ENCODE measurements at regions not wholly inside any gene's neighbourhood (a gene's known extent, or its start where the extent isn't known, plus 50 kb on each side); places are given as distances from the start of the nearest gene placed in this dataset.
"Not testable (repeated sequence)": the region's sequence is repeated elsewhere in the genome, so short reads cannot be mapped to it uniquely, and the experiment has no call there.

DNA sequence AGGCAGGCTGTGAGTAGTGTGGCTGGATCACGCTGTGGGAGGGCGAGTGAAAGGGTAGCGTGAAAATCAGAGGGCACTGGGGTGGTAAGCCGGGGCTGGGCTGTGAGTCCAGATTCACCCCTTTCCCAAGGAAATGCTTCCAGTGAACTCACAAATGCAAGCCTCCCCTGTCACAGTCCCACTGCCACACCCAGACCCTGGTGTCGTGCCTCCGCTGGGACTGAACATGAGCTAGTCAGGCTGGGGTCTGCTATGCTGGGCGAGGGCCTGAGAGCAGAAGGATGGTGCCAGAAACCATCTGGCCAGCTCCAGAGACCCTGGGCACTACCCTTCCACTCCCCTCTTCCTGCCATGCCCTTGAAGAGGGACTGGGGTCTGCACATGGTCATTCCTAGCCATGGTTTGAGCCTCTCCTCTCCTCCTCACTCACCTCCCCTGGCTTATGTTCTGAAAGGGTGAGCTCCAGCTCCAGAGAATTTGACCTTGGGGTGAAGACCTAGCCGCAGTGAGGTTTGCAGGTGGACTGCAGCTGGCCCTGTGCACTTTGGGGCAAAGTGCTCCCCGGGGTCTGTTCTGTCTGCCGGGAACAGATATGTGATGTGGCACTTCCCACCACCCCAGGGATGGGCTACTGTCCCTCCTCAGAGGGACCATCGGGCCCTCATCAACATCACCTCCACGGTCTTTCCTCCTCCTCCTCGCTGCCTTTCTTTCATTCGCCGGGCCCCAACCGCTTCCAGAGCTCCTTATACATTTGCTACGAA lies 365.6 kb downstream of the RPS6KC1 start:
- no peak for FAIRE-seq
- DNase-seq (ENCODE audit: low spot score), result no peak

DNA sequence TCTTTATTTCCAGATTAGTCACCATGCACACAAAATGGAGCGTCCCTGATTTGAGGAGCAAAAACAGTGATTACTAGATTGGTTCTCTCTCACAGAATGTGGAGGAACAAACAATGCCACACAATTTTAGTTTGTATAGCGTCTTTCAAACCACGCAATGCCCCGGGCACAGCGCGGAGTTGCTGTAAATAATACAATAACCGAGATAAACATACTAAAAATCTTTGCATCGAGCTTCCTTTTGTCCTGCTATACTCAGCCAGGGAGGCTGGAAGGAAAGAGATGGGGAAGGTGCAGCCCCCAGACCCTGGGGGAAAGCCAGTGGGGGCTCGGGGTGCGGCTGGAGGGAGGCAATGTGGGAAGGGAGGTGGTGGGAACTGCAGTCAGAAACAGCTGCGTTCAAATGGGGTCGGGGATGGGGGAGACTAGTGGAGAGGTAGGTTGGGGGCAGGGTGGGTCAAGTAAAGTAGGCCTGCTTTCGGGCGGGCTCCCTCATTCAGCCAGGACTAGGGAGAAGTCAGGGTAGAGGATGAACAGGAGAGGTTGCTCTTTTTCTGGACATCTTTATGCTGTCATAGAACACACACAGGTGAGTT lies 366.3 kb downstream of the RPS6KC1 start:
- DNase-seq (ENCODE audit: low spot score), result no peak
- FAIRE-seq, result no peak

DNA sequence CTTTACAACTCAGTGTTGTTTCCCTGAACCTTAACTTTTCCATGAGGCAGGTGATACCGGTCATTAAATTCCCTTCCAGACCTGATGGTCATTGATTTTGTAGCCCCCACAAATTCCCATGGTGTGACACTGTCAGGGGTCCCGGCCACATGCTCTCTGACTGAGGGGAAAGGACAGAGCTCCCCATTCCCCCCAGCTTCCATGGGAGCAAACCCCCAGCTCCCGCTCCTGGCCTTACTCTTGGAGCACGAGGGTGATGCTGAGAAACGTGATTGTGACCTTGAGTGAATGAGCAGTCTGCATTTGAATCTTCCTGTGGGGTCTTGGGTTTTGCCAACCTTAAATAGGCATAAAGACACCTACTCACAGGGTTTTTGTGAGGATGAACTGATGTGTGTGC lies 366.8 kb downstream of the RPS6KC1 start:
- FAIRE-seq (no peak), DNase-seq (ENCODE audit: low spot score) (no peak)

DNA sequence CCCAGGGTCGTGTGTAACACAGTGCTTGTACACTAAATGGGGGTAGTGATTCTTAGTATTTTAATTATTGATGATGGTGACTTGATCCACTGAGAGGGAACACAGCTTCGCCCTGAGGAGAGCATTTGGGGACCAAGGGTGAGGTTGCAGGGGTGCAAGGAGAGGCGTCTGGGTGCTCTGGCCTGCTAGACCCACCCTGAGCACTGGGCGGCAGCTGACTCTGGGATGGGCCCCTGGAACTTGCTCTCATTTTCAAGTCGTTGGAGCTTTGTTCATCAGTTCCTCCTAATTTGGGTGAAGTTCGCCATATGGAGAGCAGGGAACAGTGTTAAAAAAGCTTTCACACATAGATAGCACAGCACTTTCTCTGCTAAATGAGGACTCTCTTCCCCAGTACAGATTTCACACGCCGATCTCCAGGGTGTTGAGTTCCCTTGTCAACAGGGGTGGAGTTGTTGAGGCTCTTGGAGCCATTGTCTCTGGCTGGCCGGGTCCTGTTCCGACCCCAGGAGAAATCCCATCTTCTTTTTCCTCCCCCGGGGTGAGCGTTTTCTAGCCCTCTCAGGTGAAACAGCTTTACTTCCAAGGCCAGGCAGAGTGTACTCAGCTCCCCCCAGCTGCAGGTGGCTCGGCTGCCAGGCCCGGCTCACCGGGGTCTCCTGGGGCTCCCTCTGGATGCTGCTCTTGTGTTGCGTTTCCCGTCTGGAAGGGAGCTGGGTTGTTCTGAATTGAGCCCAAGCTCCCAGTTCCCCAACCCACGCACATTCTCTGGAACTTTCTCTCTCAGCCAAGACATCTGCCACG lies 367.4 kb downstream of the RPS6KC1 start:
- DNase-seq (ENCODE audit: low spot score), result no peak

DNA sequence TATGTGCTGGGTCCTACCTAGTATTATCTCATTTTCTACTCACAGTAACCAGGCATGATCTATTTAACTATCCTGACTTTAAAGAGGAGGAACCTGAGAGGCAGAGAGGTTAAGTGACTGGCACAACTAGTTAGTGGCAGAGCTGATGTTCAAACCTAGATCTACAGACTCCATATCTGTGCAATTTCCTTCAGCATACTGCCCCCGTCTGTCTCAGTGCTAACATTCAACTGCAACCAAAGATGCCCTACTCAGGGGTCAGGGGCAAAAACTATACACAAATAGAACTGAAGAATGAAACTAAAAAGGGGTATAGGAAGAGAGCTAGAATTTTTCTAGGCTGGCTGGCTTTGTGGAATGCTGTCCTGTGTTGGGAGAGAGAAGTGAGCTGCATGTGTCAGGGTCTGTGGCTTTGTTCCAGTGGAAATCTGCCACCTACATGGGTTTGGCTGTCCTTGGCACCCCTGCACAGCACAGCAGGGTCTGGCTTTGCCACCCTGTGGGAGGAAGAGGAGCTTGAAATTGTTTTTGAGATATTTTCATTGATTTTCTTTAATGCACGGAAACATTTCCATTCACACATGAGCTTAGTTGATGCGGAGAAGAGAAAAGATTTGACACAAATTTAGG lies 368.5 kb downstream of the RPS6KC1 start:
- FAIRE-seq, result no peak
- DNase-seq (ENCODE audit: low spot score), result no peak

More for the DNA sequence above, 367.4 kb downstream of the RPS6KC1 start:
- no peak for FAIRE-seq

DNA sequence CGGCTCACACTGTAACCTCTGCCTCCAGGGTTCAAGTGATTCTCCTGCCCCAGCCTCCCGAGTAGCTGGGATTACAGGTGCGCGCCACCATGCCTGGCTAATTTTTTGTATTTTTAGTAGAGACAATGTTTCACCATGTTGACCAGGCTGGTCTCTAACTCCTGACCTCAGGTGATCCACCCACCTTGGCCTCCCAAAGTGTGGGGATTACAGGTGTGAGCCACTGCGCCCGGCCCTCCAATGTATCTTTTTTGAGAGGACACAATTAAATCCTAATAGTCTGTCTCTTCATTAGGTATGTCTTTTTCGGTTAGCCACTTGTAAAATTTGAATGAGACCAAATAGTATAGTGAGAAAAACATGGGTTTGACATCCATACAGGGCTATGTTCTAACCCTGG lies 370.1 kb downstream of the RPS6KC1 start:
- not testable (repeated sequence) for DNase-seq (ENCODE audit: low spot score); FAIRE-seq

DNA sequence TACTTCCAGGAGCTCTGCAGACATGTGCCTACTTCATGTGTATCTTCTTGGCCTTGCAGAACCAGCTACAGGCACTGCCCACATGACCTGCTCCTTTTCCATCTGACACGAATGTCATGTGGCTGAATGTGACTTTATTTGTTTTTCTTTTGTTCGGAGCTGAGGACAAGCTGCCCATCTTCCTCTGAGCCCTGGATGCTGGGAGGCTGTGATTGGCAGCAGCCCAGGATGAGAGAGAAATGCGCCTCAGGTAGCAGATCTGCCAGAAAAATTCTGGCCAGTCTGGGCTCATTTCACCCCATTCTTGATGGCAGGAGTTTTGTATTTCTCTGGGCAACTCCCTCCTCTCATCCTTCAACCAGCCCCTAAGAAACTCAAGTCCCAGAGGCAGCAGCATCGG lies 372.0 kb downstream of the RPS6KC1 start:
- DNase-seq (ENCODE audit: low spot score) (no peak), FAIRE-seq (no peak)

DNA sequence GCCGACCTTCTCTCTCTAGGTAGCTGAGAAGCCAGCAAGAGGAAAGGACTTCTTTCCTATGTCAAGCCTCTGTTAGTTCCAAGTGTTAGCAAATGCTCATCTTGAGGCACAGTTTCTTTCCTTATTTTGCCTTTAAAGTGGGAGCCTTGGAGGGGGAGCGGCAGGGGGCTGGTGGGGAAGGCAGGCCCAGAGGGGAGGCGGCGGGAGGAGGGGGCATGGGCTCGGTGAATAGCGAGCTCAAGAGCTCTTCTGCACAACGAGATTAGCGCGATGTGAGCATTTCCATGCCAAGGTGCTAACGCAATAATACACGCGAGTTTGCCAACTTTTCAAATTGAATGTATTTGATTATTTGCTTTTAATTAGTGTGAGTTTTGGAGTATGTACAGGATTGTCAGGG lies 372.6 kb downstream of the RPS6KC1 start:
- FAIRE-seq (no peak), DNase-seq (ENCODE audit: low spot score) (no peak)

DNA sequence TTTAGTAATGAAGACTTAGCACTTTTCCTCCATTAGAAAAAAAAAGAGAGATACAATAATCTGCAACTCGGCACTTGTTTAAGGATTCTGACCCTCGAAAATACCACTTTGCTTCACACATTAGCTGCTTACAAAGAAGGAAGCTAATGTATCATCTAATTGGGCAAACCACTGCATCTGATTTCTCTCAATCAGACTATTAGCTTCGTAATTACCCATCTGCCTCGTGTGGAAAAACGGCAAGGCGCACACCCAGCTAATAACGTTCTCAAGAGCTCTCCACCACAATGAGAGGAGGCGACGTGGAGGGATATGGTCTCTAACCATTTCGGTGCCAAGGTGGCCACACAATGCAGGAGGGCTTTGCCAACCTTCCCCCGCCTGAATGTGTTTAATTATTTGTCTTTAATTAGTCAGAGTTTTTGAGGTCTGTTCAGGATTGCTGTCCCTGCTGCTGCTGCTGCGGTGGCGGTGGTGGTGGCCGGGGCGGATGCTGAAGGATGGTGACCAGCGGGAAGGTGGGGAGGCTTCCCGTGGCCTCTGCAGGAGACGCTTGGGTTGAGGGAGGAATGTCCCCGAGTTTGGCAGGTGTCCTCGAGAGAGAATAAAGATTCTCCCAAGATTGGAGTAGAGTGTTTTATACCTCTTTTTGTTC lies 374.5 kb downstream of the RPS6KC1 start:
- no peak for DNase-seq (ENCODE audit: low spot score)

DNA sequence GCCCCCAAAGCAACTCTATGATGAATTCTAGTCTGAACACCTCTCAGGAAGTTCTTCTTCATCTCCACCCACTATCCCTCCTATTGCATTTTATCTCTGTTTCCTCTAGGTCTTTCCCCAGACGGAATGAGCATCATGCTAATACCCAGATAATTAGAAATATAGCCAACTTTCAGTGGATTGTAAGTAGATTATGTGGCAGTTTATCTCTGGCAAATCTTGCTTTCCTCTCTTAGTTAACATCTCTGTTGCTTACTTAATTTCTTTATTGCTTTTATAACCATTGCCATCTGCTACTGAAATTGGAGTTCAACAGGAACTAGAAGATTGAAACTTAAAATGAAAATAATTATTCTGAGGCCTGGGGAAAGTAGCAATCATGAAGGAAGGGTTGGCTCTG lies 378.6 kb downstream of the RPS6KC1 start:
- FAIRE-seq (no peak), DNase-seq (ENCODE audit: low spot score) (no peak)

More for the DNA sequence above, 374.5 kb downstream of the RPS6KC1 start:
- no peak for FAIRE-seq

DNA sequence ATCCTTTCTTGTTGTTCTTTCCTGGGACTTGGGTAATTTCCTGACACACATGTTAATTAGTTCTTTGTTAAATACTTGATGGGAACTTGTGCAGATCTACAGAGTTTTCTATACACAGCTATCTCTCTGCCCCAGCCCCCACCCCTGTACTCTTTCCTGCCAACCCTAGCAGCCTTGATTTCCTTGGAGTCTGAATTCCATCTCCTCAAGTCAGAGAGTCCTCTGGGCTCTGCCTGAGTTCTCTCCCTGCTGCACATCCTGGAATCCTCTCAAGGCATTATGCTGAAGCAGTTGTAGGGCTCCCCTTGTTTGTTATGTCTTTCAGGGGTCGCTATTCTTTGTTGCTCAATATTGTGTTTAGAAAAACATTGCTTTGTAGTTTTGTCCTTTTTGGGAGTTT lies 384.7 kb downstream of the RPS6KC1 start:
- FAIRE-seq, result no peak
- no peak for DNase-seq (ENCODE audit: low spot score)

DNA sequence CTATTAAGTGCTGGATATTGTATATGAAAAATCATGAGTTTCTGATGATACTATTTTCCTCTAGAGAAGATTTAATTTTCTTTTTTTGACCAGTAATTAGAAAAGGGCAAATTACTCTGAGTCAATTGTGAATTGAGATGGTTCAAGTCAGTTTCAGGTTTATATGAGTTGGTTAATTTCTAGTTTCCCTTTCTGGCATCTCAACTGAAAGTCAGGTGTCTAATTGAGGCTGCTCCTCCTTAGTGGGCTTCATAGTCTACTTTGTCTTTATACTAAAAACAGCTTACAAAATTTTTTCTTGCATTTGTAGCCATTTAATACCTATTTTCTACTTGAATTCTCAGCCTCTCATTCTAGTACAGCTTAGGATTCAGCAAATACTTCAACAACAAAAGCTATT lies 387.3 kb downstream of the RPS6KC1 start:
- DNase-seq (ENCODE audit: low spot score), result no peak

DNA sequence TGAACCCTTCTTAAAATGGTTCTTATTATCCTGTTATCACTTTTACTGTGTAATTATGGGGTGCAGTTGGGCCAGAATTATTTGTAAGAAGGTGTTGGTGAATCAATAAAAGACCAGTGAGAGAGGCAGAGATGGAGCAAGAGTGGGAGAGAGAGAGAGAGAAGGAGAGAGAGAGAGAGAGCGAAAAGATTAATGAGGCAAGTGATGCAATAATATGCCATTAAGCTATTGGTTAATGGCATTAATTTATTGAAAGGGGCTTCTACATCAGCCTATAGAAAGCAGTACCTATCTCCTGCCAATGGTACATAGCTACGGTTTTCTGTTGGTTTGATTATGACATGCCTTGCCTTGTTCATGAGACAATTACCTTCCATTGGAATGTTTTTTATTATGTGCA lies 388.7 kb downstream of the RPS6KC1 start:
- DNase-seq (ENCODE audit: low spot score) (no peak), FAIRE-seq (no peak)

More for the DNA sequence above, 387.3 kb downstream of the RPS6KC1 start:
- no peak for FAIRE-seq

DNA sequence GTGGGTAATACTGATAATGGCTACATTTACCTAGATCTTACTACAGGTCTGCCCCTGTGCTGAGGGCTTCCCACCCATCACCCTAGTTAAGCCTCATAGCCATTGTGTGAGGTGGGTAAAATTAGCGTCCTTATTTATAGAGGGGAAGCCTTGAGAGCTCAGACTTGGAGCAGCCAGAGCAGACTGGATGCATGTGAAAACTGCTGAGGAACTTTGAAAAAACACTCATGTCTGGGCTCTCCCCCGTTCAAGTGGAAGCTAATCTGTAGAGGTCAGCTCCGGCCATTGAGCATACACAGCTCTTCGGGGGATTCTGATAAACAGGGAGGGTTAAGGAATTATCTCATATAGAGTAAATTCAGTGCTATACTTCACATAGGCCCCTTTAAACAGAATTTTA lies 389.7 kb downstream of the RPS6KC1 start:
- DNase-seq (ENCODE audit: low spot score) (no peak), FAIRE-seq (no peak)

DNA sequence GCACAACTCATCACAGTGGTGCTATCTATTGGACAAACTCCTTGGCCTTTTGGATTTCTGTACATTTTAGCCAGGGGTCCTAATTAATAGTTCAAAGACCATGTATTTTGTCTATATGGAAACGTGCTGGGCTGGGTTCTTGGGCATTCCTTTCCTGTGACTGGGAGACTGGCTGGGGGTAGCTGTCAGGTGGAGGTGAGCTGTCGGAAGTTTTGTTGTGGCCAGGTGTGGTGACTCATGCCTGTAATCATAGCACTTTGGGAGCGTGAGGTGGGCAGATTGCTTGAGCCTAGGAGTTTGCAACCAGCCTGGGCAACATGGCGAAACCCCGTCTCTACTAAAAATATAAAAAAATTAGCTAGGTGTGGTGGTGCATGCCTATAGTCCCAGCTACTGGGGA lies 392.4 kb downstream of the RPS6KC1 start:
- DNase-seq (ENCODE audit: low spot score), result no peak
- FAIRE-seq, result no peak

DNA sequence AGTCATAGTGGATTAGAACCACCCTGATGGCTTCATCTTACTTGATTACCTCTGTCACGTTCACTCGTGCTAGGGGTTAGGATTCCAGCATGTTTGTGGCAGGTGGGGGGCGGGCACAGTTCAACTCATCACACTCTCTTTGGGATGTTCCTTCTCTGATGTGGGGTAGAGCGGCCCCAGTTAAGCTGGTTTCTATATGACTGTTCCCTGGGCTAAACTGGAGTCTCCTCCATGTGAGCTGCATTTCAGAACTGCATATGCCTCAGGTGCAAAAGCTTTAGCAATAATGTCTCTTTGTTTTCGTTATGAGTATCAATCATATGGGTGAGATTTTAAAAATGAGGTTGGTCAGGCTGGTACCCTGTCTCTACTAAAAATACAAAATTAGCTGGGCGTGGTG lies 393.2 kb downstream of the RPS6KC1 start:
- FAIRE-seq (no peak), DNase-seq (ENCODE audit: low spot score) (no peak)

DNA sequence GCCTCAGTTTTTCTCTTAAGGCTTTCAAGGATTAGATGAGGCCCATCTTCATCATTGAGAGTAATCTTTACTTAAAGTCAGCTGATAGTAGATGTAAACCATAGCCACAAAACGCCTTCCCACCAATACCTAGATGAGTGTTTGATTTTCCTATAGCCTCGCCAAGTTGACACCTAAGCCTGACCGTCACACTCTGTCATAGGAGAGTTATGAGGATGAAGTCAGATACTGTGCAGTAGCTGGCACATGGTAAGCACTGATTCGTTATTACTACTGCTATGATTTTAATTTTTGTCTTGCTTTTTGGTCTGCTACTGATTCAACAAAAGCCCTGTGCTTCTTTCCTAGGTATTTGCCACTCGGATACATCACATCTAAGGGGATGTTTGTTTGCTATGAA lies 395.5 kb downstream of the RPS6KC1 start:
- no peak for DNase-seq (ENCODE audit: low spot score)
- FAIRE-seq, result no peak

DNA sequence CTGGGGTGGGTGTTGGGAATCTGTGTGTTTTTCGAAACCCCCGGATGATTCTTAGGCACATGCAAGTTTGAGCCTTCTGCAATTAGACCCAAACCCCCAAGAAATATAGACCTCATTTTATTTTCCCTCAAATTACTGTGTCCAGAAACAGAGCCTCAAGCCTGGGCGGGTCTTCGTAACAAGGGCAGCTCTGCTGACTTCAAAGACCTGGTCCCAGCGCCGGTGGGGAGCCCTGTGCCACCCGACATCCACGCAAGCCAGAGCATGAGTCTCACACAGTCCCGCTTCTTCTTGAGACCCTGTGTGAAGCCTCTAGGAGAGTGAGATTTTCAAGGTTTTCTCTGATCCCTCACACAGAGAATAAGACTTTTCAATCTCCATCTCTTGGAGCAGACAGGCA lies 397.3 kb downstream of the RPS6KC1 start:
- FAIRE-seq, result no peak
- DNase-seq (ENCODE audit: low spot score), result no peak

DNA sequence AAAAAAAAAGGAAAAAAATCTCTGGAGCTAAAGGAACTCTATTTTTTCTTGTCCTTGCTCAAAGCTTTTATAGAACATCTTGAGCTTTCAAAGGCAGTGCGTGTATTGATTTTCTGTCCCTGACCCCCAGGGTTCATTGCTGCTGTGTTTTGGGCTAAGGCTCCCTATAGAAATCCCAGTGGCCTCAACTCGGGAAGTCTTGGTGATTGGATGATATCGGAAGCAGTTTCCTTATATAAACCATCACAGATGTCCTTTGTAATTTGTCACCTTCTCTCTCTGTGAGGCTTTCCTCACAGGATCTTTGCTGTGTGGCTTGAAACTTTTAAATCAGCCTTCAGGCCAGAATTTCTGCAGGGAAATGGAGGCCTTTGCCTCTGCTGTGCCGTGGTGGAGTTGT lies 397.7 kb downstream of the RPS6KC1 start:
- no peak for FAIRE-seq
- no peak for DNase-seq (ENCODE audit: low spot score)

DNA sequence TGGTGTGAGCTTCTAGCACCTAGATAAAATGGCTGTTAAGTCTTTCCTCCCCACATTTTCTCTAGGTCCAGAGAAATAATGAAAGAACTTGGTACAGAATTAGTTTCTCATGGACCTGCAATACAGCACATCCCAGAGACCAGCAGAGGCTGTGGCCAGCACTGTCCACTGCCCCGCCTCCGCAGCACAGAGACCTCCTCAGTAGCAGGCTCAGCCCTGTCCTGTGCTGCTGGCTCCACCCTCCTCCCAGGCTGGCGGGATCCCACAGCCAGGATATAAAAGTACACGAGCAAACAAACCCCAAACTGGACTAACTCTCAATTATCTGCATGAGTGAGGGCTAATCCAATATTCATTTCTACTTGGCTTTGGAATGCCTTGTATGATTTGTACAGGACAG lies 401.5 kb downstream of the RPS6KC1 start:
- FAIRE-seq, result no peak

DNA sequence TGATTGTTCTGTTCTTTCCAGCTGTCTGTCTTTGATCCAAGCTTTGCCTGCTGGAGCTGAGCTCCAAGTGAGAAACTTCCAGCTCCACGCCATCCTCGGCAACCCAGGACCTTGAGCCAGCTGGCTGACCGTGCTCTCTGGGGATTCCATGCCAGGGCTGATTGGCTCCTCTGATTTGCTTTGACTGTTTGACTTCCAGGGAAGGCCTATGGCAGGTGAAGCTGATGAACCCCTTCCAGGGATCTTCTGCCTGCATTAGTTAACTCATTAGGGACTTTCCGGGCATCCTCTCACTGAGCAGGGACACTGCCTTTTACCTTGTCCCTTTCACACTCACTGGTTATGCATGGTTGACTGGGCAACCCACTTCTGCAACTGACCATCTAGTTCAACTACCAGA lies 406.1 kb downstream of the RPS6KC1 start:
- FAIRE-seq, result no peak

More for the DNA sequence above, 401.5 kb downstream of the RPS6KC1 start:
- no peak for DNase-seq (ENCODE audit: low spot score)

More for the DNA sequence above, 406.1 kb downstream of the RPS6KC1 start:
- no peak for DNase-seq (ENCODE audit: low spot score)

Data from urothelium cell line (cell line).